RWPE1 (cell line): ENCODE measurements at regions not wholly inside any gene's neighbourhood (a gene's known extent, or its start where the extent isn't known, plus 50 kb on each side); places are given as distances from the start of the nearest gene placed in this dataset.

Experiments used
- CTCF ChIA-PET: fragments of 350-600 bp; sonication (Branson Sonifier 250); formaldehyde crosslinking; extraction: SDS; loops from one replicate; lab custom pipeline; 2021; lab: Yijun Ruan, JAX
- POLR2A ChIA-PET: fragments of 400-600 bp; formaldehyde crosslinking; extraction: SDS; loops from one replicate; lab custom pipeline; 2020; ENCODE audit warnings: antibody characterized with exemption; ENCODE audit not compliant: low non-redundant PET; lab: Yijun Ruan, JAX
- DNase-seq: peaks from one replicate; pipeline ENCODE4 v3.0.0; 2012; ENCODE audit warnings: low spot score
- H3K27ac ChIP-seq: fragments of 450-650 bp; 2 replicates; pipeline ENCODE4 v1.5.1; 2017
- CTCF ChIP-seq: fragments of 450-650 bp; conservative IDR thresholded peaks from 2 replicates; pipeline ENCODE4 v1.5.1; 2017; ENCODE audit warnings: low read depth, mild to moderate bottlenecking

DNA sequence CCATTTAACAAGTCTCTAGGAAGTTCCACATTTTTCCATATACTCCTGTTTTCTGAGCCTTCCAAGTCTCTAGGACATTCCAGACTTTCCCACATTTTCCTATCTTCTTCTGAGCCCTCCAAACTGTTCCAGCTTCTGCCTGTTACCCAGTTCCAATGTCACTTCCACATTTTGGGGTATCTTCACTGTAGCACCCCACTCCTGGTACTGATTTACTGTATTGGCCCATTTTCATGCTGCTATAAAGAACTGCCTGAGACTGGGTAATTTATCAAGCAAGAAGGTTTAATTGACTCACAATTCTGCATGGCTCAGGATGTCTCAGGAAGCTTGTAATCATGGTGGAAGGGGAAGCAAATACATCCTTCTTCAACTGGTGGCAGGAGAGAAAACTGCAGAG, 285.0 kb downstream of the LRRIQ3 start:
- ChIA-PET CTCF (no interaction called here), POLR2A (no interaction called here)
- DNase-seq, result no peak
- no peak overlapping the region for H3K27ac ChIP-seq
- TF ChIP-seq CTCF, result no peak

DNA sequence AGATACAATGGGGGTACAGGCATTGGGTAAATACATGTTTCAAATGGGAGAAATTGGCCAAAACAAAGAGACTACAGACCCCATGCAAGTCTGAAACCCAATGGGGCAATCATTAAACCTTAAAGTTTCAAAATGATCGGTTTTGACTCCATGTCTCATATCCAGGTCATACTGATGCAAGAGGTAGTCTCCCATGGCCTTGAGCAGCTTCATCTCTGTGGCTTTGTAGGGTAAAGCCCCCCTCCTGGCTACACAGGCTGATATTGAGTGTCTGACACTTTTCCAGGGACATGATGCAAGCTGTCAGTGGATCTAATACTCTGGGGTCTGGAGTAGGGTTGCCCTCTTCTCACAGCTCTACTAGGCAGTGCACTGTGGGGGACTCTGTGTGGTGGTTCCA, 286.1 kb downstream of the LRRIQ3 start:
- POLR2A ChIA-PET, result no interaction called here
- CTCF ChIA-PET, result interaction anchor here (0.6 kb wide), 1 partner anchor 468 kb away, joined by 3 read pairs; no protein-coding TSS in a partner anchor
- no peak for DNase-seq
- no peak for TF ChIP-seq CTCF
- no peak overlapping the region for H3K27ac ChIP-seq

GRCh38 chr1:73910466-73910865, 287.5 kb downstream of the LRRIQ3 start:
- no peak for TF ChIP-seq CTCF
- ChIA-PET POLR2A (no interaction called here), CTCF (no interaction called here)
- no peak overlapping the region for H3K27ac ChIP-seq
- no peak for DNase-seq

- TF ChIP-seq CTCF, result no peak
- no peak overlapping the region for H3K27ac ChIP-seq
- POLR2A ChIA-PET, result no interaction called here
- no peak for DNase-seq
- CTCF ChIA-PET, result no interaction called here
Observed at GRCh38 chr1:73910062-73910461, 287.9 kb downstream of the LRRIQ3 start.

GRCh38 chr1:73909043-73909562, 288.9 kb downstream of the LRRIQ3 start:
- ChIA-PET POLR2A (no interaction called here), CTCF (no interaction called here)
- TF ChIP-seq CTCF, result no peak
- H3K27ac ChIP-seq, result no peak overlapping the region
- DNase-seq, result no peak

- no peak overlapping the region for H3K27ac ChIP-seq
- DNase-seq, result no peak
- POLR2A ChIA-PET, result no interaction called here
- no peak for TF ChIP-seq CTCF
- CTCF ChIA-PET, result no interaction called here
Observed at GRCh38 chr1:73907051-73907450, 290.9 kb downstream of the LRRIQ3 start.

GRCh38 chr1:73903092-73903491, 294.9 kb downstream of the LRRIQ3 start:
- no peak for DNase-seq
- CTCF ChIA-PET, result no interaction called here
- POLR2A ChIA-PET, result no interaction called here
- no peak overlapping the region for H3K27ac ChIP-seq
- TF ChIP-seq CTCF, result no peak
